Inflammatory macrophage treated with lipopolysaccharide for 1 hour (primary cell): ENCODE measurements at regions not wholly inside any gene's neighbourhood (a gene's known extent, or its start where the extent isn't known, plus 50 kb on each side); places are given as distances from the start of the nearest gene placed in this dataset.

ENCODE experiments used
- DNase-seq, 2 donors: peaks; one replicate each; pipeline ENCODE4 v3.0.0-alpha.2; 2020 to 2022

GRCh38 chr21:25133939-25134338 is 473.3 kb downstream of the MRPL39 start:
- no peak for DNase-seq

DNA sequence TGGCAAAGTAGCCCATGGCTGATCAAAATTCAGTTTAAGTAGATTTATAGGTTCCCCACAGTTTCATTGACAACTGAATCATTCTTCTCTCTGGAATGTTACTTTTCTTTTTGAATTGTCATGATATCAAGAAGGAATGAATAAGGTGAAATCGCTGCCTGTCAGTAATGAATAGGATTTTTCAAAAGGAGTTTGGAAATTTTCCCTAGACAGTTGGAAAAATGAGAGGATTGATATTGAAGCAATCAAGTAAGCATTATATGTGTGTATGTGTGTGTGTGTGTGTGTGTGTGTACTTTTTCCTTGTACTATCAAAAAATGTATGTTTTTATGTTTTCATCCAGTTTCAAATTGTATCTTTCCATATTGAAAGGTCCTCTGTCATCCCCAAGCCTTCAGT is 479.5 kb downstream of the MRPL39 start:
- DNase-seq = no peak

GRCh38 chr21:25127007-25127406 is 480.3 kb downstream of the MRPL39 start:
- no peak for DNase-seq

- no peak for DNase-seq
Measured at GRCh38 chr21:25126564-25126963, 480.7 kb downstream of the MRPL39 start.

DNA sequence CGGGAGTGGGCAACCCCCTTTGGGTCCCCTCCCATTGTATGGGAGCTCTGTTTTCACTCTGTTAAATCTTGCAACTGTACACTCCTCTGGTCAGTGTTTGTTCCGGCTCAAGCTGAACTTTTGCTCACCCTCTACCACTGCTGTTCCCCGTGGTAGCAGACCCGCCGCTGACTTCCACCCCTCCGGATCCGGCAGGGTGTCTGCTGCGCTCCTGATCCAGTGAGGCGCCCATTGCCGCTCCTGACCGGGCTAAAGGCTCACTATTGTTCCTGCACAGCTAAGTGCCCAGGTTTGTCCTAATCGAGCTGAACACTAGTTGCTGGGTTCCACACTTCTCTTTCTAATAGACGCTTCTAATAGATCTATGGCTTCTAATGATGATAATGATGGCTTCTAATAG is 488.6 kb downstream of the MRPL39 start:
- no peak for DNase-seq

- no peak for DNase-seq
Measured at GRCh38 chr21:25115021-25115420, 492.3 kb downstream of the MRPL39 start.

GRCh38 chr21:25107708-25108107 is 499.6 kb downstream of the MRPL39 start:
- DNase-seq = no peak

DNA sequence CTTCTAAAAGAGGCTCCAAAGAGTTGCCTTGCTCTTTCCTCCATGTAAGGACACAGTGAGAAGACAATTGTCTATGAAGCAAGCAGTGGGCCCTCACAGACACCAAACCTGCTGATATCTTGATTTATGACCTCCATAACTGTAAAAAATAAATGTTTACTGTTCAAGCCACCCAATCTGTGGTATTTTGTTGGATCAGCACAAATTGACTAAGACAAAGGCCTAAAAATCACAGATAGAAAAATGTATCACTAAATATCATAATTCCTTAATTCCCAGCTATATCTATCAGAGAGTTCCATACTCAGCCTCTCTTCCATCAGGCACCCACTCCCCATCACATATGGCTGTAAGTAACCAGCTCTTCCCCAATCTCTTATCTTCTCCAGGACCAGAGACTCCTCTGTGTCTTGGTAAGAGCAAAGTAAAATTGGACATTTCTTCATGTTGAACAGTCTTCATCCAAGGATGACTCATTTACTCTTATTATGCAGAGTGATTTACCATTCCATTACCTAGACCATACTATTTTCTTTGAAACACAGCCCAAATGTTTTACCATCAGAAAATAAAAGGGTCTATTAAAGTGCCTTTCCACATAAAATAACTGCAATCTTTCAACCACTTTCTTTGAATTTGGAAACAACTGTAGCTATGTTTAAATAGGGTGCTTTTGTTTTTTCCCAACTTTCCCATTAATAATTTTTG is 503.6 kb downstream of the MRPL39 start:
- DNase-seq = no peak

GRCh38 chr21:25097648-25098047 is 509.6 kb downstream of the MRPL39 start:
- no peak for DNase-seq

GRCh38 chr21:25094695-25095094 is 512.6 kb downstream of the MRPL39 start:
- DNase-seq = no peak

DNA sequence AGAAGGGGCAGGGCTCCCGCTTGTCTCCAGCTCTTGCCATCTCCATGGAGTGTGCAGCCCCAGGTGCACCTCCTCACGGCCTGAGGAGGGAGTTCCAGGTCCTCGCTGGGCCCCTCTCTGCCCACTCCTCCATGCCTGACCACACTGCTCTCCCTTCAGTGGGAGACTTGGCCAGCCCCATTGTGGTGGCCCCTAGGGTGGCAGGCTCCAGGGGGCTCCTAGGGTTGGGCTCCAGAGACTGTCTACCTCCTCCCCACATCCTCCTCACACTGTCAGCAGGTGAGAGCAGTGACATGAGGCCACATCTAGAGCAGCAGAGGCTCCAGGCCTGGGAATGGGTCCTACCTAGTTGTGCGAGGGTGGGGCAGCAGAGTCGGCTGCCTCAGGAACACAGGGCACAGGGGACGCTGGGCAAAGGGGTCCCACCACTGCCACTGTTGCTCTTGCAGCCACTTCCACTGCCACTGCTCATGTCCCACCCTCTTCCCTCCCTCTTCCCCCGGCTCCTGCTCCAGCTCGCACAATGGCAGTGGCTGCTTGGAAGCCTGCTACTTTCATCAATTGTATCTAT is 514.8 kb downstream of the MRPL39 start:
- DNase-seq = no peak

- DNase-seq = no peak
Measured at GRCh38 chr21:25081096-25081495, 526.2 kb downstream of the MRPL39 start.

DNA sequence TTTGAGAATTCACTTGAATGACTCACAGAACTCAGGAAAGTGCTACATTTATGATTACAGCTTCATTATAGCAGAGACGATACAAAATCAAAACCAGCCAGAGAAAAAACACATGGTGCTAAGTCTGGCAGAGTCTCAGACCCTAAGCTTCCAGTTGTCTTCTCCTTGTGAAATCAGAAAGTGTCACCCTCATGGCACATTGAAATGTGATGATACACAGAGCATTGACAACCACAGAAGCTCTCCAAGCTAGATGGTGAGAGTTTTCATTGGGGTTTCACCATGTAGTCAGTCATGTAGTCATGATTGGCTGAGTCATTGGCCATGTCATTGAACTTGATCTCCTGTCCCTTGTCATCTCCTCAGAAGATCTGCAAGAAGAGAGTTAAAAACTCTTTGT is 526.6 kb downstream of the MRPL39 start:
- no peak for DNase-seq

DNA sequence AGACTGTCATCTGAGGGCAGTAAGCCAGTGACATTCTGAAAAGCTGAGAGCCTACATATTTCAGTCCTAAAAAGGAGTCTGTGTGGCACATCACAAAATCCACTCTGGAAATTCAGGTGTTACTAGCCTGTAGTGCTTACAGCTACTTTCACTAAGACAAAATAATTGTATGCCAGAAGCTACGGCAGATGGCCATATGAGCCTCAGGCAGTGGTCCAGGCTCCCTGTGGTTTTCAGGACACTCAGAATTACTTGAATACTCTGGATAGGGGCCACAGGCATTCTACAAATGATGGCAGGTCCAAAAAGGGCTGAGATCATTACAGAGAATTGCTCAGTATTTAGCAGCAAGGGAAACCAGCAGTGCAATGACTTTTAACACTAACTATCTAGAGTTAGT is 527.1 kb downstream of the MRPL39 start:
- DNase-seq = no peak

DNA sequence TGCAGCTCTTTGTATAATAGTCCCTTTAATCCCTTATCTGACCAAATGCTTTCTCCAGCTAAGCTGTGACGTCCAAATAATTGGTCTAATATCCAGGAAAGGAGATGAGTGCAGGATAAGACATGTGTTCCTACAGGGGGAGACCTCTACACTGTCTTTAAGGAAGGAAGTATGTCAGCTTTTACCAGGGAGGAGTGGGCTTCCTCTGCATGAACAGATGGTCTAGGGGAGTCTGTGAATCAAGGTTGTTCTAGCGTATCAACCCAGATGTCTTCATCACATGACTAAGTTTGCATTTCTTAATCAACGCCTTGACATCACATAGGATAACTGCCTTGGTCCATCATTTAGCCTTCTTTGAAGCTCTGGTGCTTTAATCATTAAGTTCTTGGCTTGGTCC is 528.2 kb downstream of the MRPL39 start:
- no peak for DNase-seq

DNA sequence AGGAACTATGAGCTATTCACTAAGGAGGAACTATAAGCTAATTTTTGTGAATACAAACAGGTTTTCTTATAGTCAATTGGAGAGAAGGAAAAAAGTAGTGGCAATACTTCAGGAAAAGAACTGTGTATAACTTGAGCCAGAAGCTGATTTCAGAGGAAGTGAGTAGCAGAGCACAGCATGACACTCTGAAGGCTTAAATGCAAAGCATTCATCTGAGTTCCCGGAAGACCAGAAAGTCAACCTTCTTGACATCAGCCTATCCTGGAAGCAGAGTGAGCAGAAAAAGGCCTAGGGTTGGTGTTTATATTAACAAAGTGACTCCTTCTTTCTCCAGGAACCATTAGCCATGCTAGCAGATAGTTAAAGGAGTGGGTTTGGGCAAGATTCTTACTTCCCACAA is 545.2 kb downstream of the MRPL39 start:
- DNase-seq = no peak

GRCh38 chr21:25054689-25055088 is 552.6 kb downstream of the MRPL39 start:
- no peak for DNase-seq

- peak; percentile 2 to 22 for DNase-seq
Measured at GRCh38 chr21:25039461-25040380, 567.6 kb downstream of the MRPL39 start.

- DNase-seq = no peak
Measured at GRCh38 chr21:25036775-25037174, 570.5 kb downstream of the MRPL39 start.

- DNase-seq = no peak
Measured at GRCh38 chr21:25031750-25032149, 575.5 kb downstream of the MRPL39 start.

DNA sequence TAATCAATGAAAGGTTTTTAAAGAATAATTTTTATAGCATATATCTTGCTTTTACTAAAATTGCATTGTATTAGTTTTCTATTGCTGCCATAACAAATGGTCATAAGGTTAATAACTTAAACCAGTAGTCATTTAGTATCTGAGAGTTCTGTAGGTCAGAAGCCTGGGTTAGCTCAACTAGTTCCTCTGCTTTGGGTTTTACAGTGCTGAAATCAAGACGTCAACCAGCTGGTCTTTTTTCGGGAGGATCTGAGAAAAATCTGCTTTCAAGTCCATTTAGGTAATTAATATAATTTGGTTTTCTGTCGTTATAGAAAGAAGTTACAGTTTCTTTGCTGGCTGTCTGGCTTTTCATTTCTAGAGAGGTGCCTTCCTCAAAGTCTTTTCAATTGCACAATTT is 577.7 kb downstream of the MRPL39 start:
- DNase-seq = no peak

DNA sequence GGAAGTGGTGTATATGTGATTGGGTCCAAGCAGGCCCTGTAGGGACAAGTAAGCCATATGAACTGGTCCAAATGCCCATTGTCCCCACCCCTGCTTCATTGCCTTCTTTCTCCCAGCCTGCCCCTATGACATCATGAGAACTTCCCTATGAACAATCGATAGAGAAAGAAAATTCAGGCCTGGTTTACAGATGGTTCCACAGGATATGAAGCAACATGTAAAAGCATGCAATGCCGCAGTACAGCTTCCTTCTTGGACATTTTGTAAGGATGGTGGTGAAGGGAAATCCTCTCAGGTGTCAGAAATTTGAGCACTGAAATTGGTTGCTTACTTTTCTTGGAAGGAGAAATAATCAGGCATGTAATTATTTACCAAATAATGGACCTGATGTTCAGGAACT is 581.7 kb downstream of the MRPL39 start:
- no peak for DNase-seq

DNA sequence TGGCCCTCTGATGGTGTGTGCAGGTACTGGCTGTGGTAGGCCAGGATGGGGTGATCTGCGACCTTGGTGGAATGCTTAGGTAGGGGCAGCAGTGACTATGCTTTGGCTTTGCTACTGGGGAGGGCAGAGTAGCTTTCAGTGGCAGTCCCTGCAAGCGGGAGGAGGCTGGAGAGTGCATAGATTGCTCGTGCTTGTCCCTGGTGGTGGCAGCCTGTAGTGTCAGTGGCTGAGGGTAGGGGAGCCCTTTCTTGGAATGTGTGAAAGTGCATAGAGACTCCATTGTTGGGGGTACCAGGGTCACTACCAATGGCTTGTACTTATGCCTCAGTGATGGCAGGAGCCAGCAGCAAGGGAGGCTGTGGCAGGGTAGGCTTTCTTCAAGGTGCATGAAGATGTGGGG is 582.6 kb downstream of the MRPL39 start:
- DNase-seq = no peak

- DNase-seq = peak; percentile 14 to 23
Measured at GRCh38 chr21:25005388-25005787, 601.9 kb downstream of the MRPL39 start.
